ENCODE measurements at regions not wholly inside any gene's neighbourhood (a gene's known extent, or its start where the extent isn't known, plus 50 kb on each side); places are given as distances from the start of the nearest gene placed in this dataset.

DNA sequence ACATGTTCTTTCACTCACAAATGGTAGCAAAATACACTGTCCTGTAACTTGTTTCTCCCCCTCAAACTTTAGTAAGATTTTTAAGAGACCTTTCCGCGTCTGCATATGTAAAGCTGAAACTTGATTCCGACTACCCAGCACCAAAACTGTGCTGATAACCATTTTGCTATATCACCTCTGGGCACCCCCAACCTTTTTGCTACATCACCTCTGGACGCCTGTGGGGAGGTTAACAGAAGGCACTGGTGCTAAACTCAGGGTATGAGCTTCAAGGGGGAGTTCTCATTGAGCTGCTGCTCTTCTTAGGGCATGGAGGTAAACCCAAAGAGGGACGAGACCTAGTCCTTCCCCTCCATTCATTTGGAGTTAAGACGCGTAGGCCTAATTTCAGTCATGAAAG, 67.6 kb upstream of the NFE2L3 start:
- TF ChIP-seq, protein P1, sequence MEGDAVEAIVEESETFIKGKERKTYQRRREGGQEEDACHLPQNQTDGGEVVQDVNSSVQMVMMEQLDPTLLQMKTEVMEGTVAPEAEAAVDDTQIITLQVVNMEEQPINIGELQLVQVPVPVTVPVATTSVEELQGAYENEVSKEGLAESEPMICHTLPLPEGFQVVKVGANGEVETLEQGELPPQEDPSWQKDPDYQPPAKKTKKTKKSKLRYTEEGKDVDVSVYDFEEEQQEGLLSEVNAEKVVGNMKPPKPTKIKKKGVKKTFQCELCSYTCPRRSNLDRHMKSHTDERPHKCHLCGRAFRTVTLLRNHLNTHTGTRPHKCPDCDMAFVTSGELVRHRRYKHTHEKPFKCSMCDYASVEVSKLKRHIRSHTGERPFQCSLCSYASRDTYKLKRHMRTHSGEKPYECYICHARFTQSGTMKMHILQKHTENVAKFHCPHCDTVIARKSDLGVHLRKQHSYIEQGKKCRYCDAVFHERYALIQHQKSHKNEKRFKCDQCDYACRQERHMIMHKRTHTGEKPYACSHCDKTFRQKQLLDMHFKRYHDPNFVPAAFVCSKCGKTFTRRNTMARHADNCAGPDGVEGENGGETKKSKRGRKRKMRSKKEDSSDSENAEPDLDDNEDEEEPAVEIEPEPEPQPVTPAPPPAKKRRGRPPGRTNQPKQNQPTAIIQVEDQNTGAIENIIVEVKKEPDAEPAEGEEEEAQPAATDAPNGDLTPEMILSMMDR (IDR thresholded peaks at IDR 0.05; ENCODE audit: insufficient read depth, low read depth, low read length): no peak
- no peak for TF ChIP-seq EZH2 (IDR thresholded peaks at IDR 0.05; ENCODE audit: insufficient read depth, low read length)

Measured in astrocyte (in vitro differentiated cells and primary cell).